Motor neuron (in vitro differentiated cells): ENCODE measurements at regions not wholly inside any gene's neighbourhood (a gene's known extent, or its start where the extent isn't known, plus 50 kb on each side); places are given as distances from the start of the nearest gene placed in this dataset.

Experiments
- ATAC-seq, 8 experiments: fragments of 200-7000 bp; cut with Tn5 transposase; replicated peaks in 6 of 8; 2 replicates each; pipeline ENCODE4 v1.8.0; 2021; ENCODE audit warnings: mild to moderate bottlenecking in 8 of 8, moderate library complexity in 8 of 8
- H3K27ac ChIP-seq, 2 donors: fragments of 250-450 bp; sonication (Bioruptor Pico); 2 replicates each; pipeline ENCODE4 v1.9.0; 2021; ENCODE audit warnings: antibody characterized with exemption in 2 of 2, mild to moderate bottlenecking in 2 of 2, moderate library complexity in 1 of 2
- H3K4me1 ChIP-seq, 2 donors: fragments of 250-450 bp; sonication (Bioruptor Pico); replicated peaks in 1 of 2; 2 replicates each; pipeline ENCODE4 v1.6.1; 2021; ENCODE audit warnings: antibody characterized with exemption in 2 of 2, mild to moderate bottlenecking in 2 of 2, moderate library complexity in 1 of 2
- H3K4me3 ChIP-seq, 5 donors: fragments of 250-450 bp; sonication (Bioruptor Pico); 2 replicates each; pipeline ENCODE4 v1.9.0; 2021; ENCODE audit warnings: antibody characterized with exemption in 5 of 5, mild to moderate bottlenecking in 5 of 5, moderate library complexity in 4 of 5
- WGBS, 10 experiments: fragments of 450-650 bp; shearing (Covaris generic); methylation state at CpG; one replicate each; pipeline ENCODE4 v1.0.0; 2022; 5-methylcytosine and 5-hydroxymethylcytosine counted together
- in situ Hi-C, 9 experiments: fragments of 400-800 bp; cut with MboI; loops; one replicate each; pipeline ENCODE4 v1.15.0; 2021; ENCODE audit warnings: low sequenced_read_pairs in 9 of 9, low pct_unique_long_range_greater_than_20kb in 2 of 9; ENCODE audit not compliant: unreplicated experiment in 9 of 9

DNA sequence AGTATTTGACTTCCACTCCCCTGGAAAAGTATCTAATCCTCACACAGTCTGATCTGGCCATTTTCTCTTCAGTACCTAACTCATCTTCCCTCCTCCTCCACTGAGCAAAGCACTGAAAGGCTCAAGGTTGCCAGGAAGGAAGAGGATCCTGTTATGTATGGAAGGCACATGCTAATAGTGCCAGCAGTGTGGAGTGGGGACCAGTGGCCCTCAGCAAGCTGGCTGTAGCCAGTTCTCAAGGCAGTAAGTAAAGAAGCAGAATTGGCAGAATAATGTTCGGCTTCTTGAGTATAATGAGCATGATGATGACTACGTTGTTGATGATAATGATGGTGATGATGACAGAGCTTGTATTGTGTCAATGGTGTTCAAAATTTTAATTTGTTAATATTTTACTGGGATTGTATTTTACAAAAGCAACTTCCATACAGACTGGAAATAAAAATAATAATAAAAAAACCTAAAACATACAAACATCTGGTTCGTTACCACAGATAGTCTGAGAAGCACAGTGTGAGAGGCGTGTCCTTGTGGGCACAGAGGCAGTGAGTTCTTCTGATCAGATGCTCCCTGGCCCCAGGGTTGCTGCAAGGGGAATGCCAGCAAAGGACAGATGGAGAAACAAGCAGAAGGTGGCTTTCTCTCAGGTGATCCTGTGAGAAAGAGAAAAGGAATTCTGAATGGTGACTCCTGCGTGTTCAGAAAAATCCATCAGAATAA lies 528.8 kb downstream of the CMPK2 start:
- in situ Hi-C loops = no loop called here
- Histone ChIP-seq H3K27ac (no peak overlapping the region), H3K4me3 (no peak overlapping the region), H3K4me1 (peaks cover 7 to 8% of the 10 kb centered on the region in 2 donors)
- WGBS, 10 experiments = 0 to 100% (median 80%) methylated on average over 1 to 5 of the region's 5 CpGs; no CpG with 5 or more reads in 1 of the 10 experiments
- ATAC-seq = peak in 5 of 8 experiments; percentile 19 to 70 (median 51)

GRCh38 chr2:6337472-6337820 lies 528.3 kb downstream of the CMPK2 start:
- in situ Hi-C loops = no loop called here
- no peak for ATAC-seq
- WGBS, 10 experiments = 0 to 86% (median 67%) methylated on average over 1 to 7 of the region's 8 CpGs; no CpG with 5 or more reads in 1 of the 10 experiments
- Histone ChIP-seq H3K4me1 (peaks cover 7 to 8% of the 10 kb centered on the region in 2 donors), H3K4me3 (no peak overlapping the region), H3K27ac (no peak overlapping the region)

GRCh38 chr2:6341588-6342129 lies 524.0 kb downstream of the CMPK2 start:
- Histone ChIP-seq H3K4me1 (peaks cover 6 to 16% of the 10 kb centered on the region in 2 donors), H3K4me3 (no peak overlapping the region), H3K27ac (no peak overlapping the region)
- peak in 1 of 8 experiments; percentile 52 for ATAC-seq
- in situ Hi-C loops = no loop called here
- WGBS, 10 experiments = 0 to 100% (median 67%) methylated on average over 1 to 3 of the region's 3 CpGs; no CpG with 5 or more reads in 2 of the 10 experiments

GRCh38 chr2:6342273-6342920 lies 523.3 kb downstream of the CMPK2 start:
- Histone ChIP-seq H3K27ac (no peak overlapping the region), H3K4me3 (no peak overlapping the region), H3K4me1 (peaks cover 0 to 16% of the 10 kb centered on the region in 2 donors)
- 4 to 100% (median 87%) methylated on average over 1 to 4 of the region's 4 CpGs; no CpG with 5 or more reads in 2 of the 10 experiments for WGBS, 10 experiments
- no peak for ATAC-seq
- in situ Hi-C loops = no loop called here

GRCh38 chr2:6343076-6343475 lies 522.6 kb downstream of the CMPK2 start:
- in situ Hi-C loops = no loop called here
- Histone ChIP-seq H3K4me3 (no peak overlapping the region), H3K27ac (no peak overlapping the region), H3K4me1 (peaks cover 0 to 16% of the 10 kb centered on the region in 2 donors)
- ATAC-seq = no peak
- WGBS, 10 experiments = 0 to 100% (median 86%) methylated on average over 1 to 4 of the region's 5 CpGs; no CpG with 5 or more reads in 1 of the 10 experiments

GRCh38 chr2:6352247-6352646 lies 513.5 kb downstream of the CMPK2 start:
- peaks cover 3 to 8% of the 10 kb centered on the region in 2 donors for H3K4me1 ChIP-seq
- WGBS, 10 experiments = 7 to 97% (median 70%) methylated on average over 2 to 5 of the region's 5 CpGs; no CpG with 5 or more reads in 2 of the 10 experiments
- no peak overlapping the region for H3K4me3 ChIP-seq
- in situ Hi-C loops = no loop called here
- H3K27ac ChIP-seq = no peak overlapping the region
- ATAC-seq = no peak

- peak in 4 of 8 experiments; percentile 31 to 56 (median 38) for ATAC-seq
- in situ Hi-C loops = no loop called here
- H3K4me3 ChIP-seq = no peak overlapping the region
- no peak overlapping the region for H3K27ac ChIP-seq
- peaks cover 3 to 8% of the 10 kb centered on the region in 2 donors for H3K4me1 ChIP-seq
- WGBS, 10 experiments = 5 to 100% (median 69%) methylated on average over 1 to 8 of the region's 8 CpGs; no CpG with 5 or more reads in 2 of the 10 experiments
Observed at GRCh38 chr2:6352906-6353515, 512.7 kb downstream of the CMPK2 start.

DNA sequence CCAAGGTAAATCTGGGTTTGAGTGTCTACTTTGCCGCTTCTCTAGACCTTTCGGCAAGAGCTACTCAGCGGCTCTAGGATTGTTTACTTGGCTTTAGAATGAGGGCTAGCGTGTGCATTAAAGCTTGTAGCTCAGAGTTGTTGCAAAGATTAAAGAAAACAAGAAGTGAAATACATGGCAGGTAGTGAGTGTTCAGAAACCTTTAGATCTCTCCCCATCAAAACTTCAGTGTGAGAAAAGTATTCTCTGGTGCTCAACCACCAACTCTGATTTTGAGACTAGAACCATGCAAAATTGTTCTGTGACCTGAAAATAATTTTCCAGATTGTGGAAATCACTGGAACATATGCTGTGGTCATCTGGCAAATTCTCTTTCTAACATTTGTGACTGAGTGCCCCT lies 512.0 kb downstream of the CMPK2 start:
- no peak for ATAC-seq
- in situ Hi-C loops = no loop called here
- H3K4me1 ChIP-seq = peaks cover 3 to 8% of the 10 kb centered on the region in 2 donors
- WGBS, 10 experiments = 17 to 100% (median 86%) methylated on average over 1 to 4 of the region's 4 CpGs; no CpG with 5 or more reads in 2 of the 10 experiments
- H3K4me3 ChIP-seq = no peak overlapping the region
- no peak overlapping the region for H3K27ac ChIP-seq

DNA sequence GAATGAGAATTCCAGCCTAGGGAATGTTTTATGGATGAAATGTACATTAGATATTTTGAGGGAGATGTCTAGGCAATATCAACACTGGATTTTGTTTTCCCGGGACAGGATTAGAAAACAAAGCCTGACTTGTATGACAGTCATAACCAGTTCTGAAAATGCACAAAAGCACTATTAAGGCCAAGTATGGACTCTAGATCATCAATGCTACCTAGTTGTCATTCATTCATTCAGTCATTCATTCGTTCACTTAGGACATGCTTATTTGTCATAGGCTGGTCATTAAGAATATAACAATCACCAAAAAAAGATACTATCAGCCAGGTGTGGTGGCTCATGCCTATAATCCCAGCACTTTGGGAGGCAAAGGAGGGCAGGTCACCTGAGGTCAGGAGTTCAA lies 511.2 kb downstream of the CMPK2 start:
- no peak for ATAC-seq
- in situ Hi-C loops = no loop called here
- 14 to 100% (median 95%) methylated on average over 1 to 2 of the region's 2 CpGs; no CpG with 5 or more reads in 3 of the 10 experiments for WGBS, 10 experiments
- Histone ChIP-seq H3K4me1 (peaks cover 3 to 8% of the 10 kb centered on the region in 2 donors), H3K27ac (no peak overlapping the region), H3K4me3 (no peak overlapping the region)

- peak in 4 of 8 experiments; percentile 25 to 62 (median 44) for ATAC-seq
Observed at GRCh38 chr2:6355886-6356761, 509.6 kb downstream of the CMPK2 start.

DNA sequence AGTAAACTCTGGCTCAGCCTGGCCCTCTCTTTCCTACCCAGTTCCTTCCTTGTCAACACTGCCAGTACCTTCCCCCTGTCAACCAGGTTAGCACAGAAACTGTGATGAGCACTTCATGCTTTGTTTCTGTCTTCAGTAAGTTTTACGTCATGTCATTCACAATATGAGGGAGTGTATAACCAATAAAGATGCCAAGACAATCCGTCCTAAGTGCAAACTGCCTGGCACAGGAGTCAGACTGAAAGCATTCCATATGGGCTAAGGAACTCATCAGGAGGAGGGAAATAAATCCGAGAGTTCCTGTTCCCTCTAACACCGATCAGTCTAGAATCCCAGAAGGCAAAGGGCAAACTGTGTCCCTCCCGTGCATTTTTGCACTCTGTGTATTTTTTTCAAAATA lies 507.2 kb downstream of the CMPK2 start:
- 0 to 100% (median 77%) methylated on average over 1 to 4 of the region's 5 CpGs for WGBS, 10 experiments
- Histone ChIP-seq H3K27ac (no peak overlapping the region), H3K4me3 (no peak overlapping the region), H3K4me1 (peaks cover 3 to 8% of the 10 kb centered on the region in 2 donors)
- no peak for ATAC-seq
- in situ Hi-C loops = no loop called here

More at GRCh38 chr2:6355886-6356761, 509.6 kb downstream of the CMPK2 start:
- H3K4me1 ChIP-seq = peaks cover 3 to 8% of the 10 kb centered on the region in 2 donors
- H3K27ac ChIP-seq = peak overlapping the region in 1 of 2 donors; percentile 50
- WGBS, 10 experiments = 0 to 100% (median 84%) methylated on average over 1 to 3 of the region's 6 CpGs; no CpG with 5 or more reads in 5 of the 10 experiments
- H3K4me3 ChIP-seq = no peak overlapping the region
- in situ Hi-C loops = no loop called here

DNA sequence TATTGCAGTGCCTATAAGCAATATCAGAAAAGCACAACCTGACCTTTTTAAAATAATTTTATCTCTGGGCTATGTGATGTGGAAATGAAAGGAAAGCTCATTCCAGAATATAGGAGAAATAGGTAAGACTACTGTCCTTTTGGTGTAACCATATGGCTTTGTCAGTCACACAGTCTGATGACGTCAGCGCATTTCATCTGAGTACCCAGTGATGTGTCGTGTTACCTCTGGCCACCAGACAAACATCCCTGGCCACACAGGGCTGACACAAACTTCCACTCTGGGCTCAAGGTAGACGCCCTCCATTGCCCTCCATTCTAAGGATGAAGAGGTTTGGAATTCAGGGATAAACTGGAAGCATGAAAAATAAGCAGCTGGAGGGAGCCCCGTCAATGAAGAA lies 506.7 kb downstream of the CMPK2 start:
- in situ Hi-C loops = no loop called here
- 20 to 90% (median 71%) methylated on average over 2 to 5 of the region's 5 CpGs; no CpG with 5 or more reads in 4 of the 10 experiments for WGBS, 10 experiments

More for the DNA sequence above, 506.7 kb downstream of the CMPK2 start:
- Histone ChIP-seq H3K4me1 (peaks cover 3 to 8% of the 10 kb centered on the region in 2 donors), H3K4me3 (no peak overlapping the region), H3K27ac (no peak overlapping the region)
- no peak for ATAC-seq
